ENCODE measurements at regions not wholly inside any gene's neighbourhood (a gene's known extent, or its start where the extent isn't known, plus 50 kb on each side); places are given as distances from the start of the nearest gene placed in this dataset.
A peak's percentile ranks its signal among the peaks of the same experiment; 100 is the strongest.

DNA sequence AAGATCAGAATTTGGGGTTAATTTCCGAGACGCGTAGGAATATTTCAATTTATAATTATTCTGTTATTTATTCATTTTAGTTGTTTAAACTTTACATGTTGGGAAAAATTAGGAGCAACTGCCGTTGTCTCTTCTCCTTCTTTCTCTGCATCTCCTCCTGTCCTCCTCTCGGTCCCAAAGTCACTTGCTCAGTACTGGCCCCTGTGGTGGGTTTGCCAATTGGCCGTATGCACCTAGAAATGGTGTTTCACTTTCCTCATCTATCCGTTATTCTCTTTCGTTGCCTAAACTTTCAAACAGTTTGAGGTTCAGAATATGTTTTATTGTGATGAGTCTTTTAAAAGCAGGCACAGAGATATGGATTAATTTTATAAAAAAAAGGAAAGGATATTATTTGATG is 517.9 kb downstream of the PLCL1 start:
- no peak for DNase-seq

DNA sequence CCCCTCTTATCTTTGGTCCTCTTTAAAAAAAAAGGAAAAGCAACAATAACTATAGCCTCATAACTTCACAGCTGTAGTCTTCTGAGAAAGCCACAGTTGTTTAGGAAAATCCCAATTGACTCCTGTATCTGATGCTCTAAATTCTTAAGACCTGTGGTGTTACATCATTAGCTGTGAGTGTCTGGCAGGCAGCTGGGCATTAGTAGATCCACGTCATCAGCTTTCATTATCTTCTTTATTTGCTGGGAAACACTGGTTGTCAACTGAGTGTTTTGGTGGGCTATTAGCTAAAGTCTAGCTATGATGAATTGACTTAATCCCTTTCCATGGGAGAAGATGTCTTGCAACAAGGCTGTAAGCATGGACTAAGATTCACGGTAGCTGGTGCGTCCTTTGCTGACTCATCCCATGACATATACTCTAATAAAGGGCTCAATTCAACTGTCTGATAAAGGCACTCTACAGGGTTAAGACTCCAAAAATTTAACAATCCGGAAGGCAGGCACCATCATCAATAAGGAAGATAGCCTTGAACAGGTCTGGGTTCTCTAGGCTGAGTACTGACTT is 517.2 kb downstream of the PLCL1 start:
- DNase-seq, result no peak

GRCh38 chr2:198316852-198317396 is 512.5 kb downstream of the PLCL1 start:
- no peak for DNase-seq

GRCh38 chr2:198315791-198316630 is 511.6 kb downstream of the PLCL1 start:
- DNase-seq, result no peak

GRCh38 chr2:198314559-198315153 is 510.3 kb downstream of the PLCL1 start:
- peak; percentile 71 for DNase-seq

DNA sequence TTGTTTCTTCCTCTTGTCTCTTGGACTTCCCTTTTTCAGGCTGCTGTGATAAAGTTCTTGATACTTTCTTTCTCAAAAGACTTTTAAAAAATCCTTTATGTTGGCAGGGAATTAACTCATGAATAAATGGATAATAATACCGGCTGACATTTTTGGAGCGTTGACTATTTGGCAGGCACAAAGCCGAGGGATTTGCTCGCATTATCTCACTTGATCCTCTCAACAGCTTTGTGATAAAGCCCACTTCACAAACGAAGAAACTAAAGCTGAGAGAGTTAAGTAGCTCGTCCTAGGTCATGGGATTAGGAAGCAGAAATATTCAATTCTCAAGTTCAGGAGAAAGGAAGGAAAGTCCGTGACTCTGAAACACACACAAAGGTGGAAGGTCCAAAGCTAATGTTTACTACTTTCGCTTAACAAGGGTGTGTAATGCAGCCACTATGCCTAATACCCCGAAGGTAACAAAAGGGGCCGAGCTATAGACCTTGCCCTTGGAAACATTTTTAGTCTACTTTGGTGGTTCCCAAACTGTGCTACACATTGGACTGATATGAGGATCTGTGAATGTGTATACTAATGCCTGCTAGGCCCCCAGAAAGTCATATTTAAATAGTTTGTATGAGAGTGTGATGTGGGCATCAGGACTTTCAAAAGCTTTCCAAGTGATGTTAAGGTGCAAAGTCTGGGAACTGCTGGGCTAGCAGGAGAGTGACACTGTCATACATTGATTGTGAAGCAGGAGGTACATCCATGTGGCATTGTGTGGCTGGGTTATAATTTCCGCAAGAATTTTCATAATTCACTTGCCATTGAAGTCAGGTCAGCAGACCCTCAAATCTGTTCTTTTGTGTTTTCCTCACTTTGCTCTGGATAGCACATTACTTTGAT is 508.4 kb downstream of the PLCL1 start:
- DNase-seq, result no peak

DNA sequence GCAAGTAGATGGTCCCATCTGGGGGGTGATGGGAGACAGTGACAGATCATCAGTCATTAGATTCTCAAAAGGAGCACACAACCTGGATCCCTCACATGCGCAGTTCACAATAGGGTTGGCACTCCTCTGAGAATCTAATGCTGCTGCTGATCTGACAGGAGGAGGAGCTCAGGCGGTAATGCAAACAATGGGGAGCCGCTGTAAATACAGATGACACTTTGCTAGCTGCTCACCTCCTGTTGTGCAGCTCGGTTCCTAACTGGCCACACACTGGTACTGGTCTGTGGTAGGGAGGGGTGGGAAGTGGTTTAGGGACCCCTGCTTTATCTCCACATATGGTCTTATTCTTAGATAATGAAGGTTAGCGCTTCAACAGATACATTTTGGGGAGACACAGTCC is 506.6 kb downstream of the PLCL1 start:
- no peak for DNase-seq

DNA sequence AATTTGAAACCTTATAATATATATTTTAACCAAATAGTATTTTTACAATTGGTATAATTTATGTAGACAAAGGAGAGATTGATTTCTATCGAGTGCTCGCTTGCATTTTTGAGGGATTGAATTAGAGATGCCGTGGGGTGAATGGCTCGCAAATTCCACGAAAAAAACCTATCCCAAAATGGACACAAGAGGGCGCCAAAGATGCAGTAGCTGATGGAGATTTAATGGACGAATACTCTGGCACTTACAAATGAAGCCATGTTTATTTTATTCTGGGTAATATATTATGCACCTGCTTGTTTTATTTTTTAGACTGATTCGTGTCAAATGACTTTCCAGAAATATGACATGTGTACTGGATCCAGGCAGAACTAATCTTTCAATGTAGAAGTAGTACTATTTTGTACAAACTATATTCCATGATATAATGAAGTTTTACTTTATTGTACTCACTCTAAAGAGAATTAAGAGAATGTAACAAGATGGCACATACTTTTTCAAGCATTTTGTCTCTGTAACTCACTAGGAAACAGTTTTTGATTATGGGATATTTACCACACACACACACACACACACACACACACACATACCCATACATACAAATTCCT is 505.4 kb downstream of the PLCL1 start:
- peak; percentile 62 for DNase-seq

- no peak for DNase-seq
Observed at GRCh38 chr2:198309081-198309480, 504.7 kb downstream of the PLCL1 start.

DNA sequence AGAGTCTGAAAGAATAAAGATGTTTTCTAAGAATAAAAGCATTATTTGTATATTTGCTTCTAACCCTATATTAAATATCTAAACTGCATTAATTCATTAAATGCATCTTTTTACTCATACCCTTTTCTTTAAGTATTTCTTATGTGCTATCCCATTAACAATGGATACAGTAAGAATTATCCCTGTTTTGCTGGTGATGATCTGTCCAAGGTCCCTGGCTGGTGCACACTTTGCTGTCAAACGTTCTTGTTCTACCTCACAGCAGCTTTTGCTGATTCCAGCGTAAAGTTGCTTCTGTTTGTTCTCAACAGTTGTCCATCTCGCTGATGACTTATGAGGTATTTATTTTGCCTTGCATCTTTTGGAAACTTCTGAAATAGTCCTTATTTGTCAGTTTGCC is 504.0 kb downstream of the PLCL1 start:
- DNase-seq, result no peak

DNA sequence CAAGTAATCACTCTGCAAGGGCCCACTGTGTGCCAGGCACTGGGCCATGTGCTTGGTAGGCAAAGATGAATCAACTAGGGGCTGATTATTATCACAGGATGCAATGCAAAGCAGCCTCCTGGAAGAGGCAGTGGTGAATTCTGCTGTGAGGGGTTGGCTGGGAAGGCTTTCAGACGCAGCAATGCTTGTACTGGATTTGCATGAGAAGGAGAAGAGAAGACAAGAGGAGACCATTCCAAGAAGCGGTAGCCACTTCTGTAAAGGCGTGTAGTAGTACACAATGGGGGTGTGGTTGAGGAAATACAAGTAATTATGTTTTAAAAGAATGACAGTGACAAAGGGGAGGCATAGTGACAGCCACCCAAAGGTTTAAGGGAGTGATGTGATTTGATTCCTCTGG is 502.7 kb downstream of the PLCL1 start:
- DNase-seq, result no peak

DNA sequence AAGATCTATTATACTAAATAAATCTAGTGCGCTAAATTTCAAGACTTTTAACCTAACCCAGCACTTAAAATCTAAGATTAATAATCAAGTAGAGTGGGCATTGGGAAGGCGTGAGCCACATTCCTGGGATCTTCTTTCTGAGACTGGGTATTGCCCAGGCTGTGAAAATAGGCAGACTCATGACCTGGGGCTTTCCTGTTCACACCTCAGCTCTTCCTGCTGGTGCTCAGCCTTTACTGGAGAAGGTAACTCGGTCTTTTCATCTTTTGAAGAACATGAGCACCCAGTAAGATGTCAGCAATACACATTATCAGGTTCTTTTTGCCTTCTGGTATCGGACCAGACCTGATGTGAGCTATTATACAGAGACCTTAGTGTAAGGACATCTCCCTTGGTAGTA is 500.5 kb downstream of the PLCL1 start:
- no peak for DNase-seq

GRCh38 chr2:198297350-198297749 is 493.0 kb downstream of the PLCL1 start:
- no peak for DNase-seq

GRCh38 chr2:198296665-198297308 is 492.4 kb downstream of the PLCL1 start:
- peak; percentile 84 for DNase-seq

DNA sequence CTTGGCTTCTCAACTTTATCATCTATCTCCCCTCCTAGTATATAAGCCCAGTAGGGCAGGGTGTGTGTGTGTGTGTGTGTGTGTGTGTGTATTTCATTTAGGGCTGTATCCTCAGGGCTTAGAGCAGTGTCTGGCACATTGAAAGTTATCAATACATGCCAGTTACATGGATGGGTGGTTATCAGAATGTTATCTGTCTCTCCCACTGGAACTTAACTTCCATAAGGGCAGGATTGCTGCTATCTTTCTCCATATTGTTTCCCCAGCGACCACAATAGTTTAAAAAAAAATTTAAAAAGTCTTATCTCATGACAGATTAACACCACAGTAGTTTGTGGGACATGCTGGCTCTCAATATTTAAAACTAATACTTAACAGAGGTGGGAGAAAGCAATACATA is 488.9 kb downstream of the PLCL1 start:
- DNase-seq, result no peak

- DNase-seq, result no peak
Observed at GRCh38 chr2:198289811-198290210, 485.4 kb downstream of the PLCL1 start.

GRCh38 chr2:198287706-198288105 is 483.3 kb downstream of the PLCL1 start:
- no peak for DNase-seq

DNA sequence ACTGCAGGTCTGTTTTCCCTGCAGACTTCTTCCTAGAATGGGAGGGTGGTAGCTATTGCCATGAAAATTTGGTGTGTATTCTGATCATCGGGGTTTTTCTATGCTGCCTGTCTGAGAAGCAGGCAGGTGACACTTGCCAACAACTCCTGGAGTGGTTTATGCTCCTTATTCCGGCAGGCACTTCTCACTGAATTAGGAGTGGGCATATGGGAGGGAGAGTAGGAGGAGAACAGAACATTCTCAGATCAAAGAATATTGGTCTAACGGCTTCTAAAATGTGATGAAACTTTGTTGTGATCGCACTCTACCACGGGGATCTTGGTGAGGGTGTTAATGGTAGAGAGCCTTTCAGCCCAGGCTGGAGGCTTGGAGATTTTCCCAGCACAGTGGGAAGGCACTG is 480.8 kb downstream of the PLCL1 start:
- no peak for DNase-seq

- DNase-seq, result no peak
Observed at GRCh38 chr2:198283146-198283545, 478.8 kb downstream of the PLCL1 start.

DNA sequence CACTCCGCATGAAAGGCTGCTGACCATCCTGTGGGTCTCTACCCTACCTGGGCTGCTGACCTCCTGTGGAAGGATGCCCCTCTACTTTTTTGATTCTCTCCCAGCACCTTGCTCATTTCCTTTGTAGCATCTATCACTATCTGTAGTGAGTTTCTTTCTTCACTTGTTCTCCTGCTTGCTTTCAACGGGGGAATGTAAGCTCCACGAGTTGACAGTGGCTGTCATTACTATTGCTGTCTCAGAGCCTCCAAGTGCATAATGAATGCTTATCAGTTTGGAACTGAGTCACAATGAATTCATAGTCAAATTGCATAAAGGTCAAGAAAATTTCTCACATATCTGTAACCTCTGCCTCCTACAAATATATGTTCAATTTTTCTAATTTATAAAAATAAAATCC is 477.7 kb downstream of the PLCL1 start:
- no peak for DNase-seq

DNA sequence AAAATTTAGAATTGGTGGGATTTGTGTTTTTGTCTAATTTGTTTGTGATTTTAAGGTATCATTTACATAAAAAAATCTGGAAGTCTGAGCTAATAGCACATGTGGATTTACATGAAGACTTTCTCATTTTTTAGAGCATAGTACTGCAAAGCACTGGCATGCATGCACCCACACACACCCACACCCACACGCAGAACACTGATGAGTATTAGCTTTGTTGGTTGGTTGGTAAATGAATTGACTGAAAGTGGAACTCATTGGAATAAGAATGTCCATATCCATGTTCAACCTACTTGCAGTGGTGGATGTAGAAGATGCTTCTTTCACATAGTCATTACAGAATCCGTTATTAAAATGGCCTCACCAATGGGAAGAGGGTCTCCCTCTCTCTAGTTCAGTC is 475.8 kb downstream of the PLCL1 start:
- no peak for DNase-seq

- no peak for DNase-seq
Observed at GRCh38 chr2:198279026-198279425, 474.6 kb downstream of the PLCL1 start.
